ENCODE measurements at regions not wholly inside any gene's neighbourhood (a gene's known extent, or its start where the extent isn't known, plus 50 kb on each side); places are given as distances from the start of the nearest gene placed in this dataset.

DNA sequence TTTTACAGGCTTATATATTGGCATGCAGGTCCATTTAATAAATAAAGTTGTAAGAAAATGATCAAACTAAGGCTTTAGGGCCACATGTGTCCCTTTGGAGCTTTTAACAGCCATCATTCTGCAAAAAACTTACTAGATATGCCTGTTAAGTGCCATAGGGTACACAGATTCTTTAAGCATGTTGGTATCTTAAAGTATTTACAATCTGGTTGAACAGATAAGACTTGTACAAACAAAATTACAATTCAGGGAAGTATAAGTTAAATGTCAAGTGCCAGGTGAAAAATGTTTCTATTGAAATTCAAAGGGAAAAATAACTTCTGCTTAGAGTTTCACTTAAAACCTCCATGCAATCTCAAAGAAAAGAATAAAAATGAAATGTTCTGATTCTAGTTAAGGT, 558.4 kb upstream of the ST8SIA4 start:
- H3K4ac ChIP-seq (ENCODE audit: low read length) = no peak overlapping the region
- H2BK15ac ChIP-seq (ENCODE audit: low read length) = no peak overlapping the region
- no peak overlapping the region for H4K91ac ChIP-seq (ENCODE audit: low read depth, low read length, poor library complexity)
- no peaks in the 10 kb centered on the region for H3K79me1 ChIP-seq (ENCODE audit: low read depth, low read length)
- no peak overlapping the region for H3K9ac ChIP-seq (ENCODE audit: low read depth, low read length, poor library complexity)
- H2BK120ac ChIP-seq (ENCODE audit: low read depth, low read length) = no peak overlapping the region
- H2AFZ ChIP-seq (ENCODE audit: low read length) = no peak overlapping the region
- no peak overlapping the region for H3K27ac ChIP-seq (replicated peaks; ENCODE audit: low read length)
- H3K4me2 ChIP-seq (ENCODE audit: insufficient read depth, low read length, poor library complexity, severe bottlenecking) = no peak overlapping the region
- H4K8ac ChIP-seq (ENCODE audit: low read depth, low read length) = no peak overlapping the region
- no peak overlapping the region for H2AK5ac ChIP-seq (ENCODE audit: low read depth, low read length)
- no peaks in the 10 kb centered on the region for H3K4me1 ChIP-seq (ENCODE audit: control insufficient read depth in 2 of 2, insufficient read depth in 1 of 2, low read depth in 1 of 2, low read length in 2 of 2)
- H3K27me3 ChIP-seq (ENCODE audit: control insufficient read depth in 3 of 3, insufficient read depth in 3 of 3, low read depth in 1 of 3, low read length in 3 of 3) = no peaks in the 10 kb centered on the region
- no peak overlapping the region for H3K18ac ChIP-seq (ENCODE audit: low read length)
- no peak overlapping the region for H3K14ac ChIP-seq (ENCODE audit: low read length)
- no peaks in the 10 kb centered on the region for H3K9me3 ChIP-seq (replicated peaks in 1 of 2; ENCODE audit: control insufficient read depth in 2 of 2, insufficient read depth in 1 of 2, low read depth in 1 of 2, low read length in 2 of 2)
- no peak overlapping the region for H2BK5ac ChIP-seq (ENCODE audit: low read length)
- no peak overlapping the region for H3K23ac ChIP-seq (ENCODE audit: low read depth, low read length, poor library complexity)
- H3K4me3 ChIP-seq (ENCODE audit: low read length in 2 of 2) = no peak overlapping the region
- no peak for DNase-seq (ENCODE audit: low spot score)
- H3K36me3 ChIP-seq (replicated peaks in 1 of 2; ENCODE audit: control insufficient read depth in 2 of 2, insufficient read depth in 2 of 2, low read length in 2 of 2) = no peaks in the 10 kb centered on the region
- H2BK12ac ChIP-seq (ENCODE audit: low read length) = no peak overlapping the region

GRCh38 chr5:101458587-101458986, 555.5 kb upstream of the ST8SIA4 start:
- WGBS, 2 donors (ENCODE audit: extremely low coverage in 2 of 2, insufficient read length in 2 of 2, insufficient replicate concordance in 1 of 2) = no CpG with 5 or more reads among the region's 4 CpGs
- Histone ChIP-seq H2BK120ac (ENCODE audit: low read depth, low read length) (no peak overlapping the region), H2AK5ac (ENCODE audit: low read depth, low read length) (no peak overlapping the region), H2BK15ac (ENCODE audit: low read length) (no peak overlapping the region), H3K36me3 (replicated peaks in 1 of 2; ENCODE audit: control insufficient read depth in 2 of 2, insufficient read depth in 2 of 2, low read length in 2 of 2) (no peaks in the 10 kb centered on the region), H3K4me1 (ENCODE audit: control insufficient read depth in 2 of 2, insufficient read depth in 1 of 2, low read depth in 1 of 2, low read length in 2 of 2) (no peaks in the 10 kb centered on the region), H3K4me3 (ENCODE audit: low read length in 2 of 2) (no peak overlapping the region), H2BK5ac (ENCODE audit: low read length) (no peak overlapping the region), H3K79me1 (ENCODE audit: low read depth, low read length) (no peaks in the 10 kb centered on the region), H3K27ac (replicated peaks; ENCODE audit: low read length) (no peak overlapping the region), H3K14ac (ENCODE audit: low read length) (no peak overlapping the region), H3K18ac (ENCODE audit: low read length) (no peak overlapping the region), H3K27me3 (ENCODE audit: control insufficient read depth in 3 of 3, insufficient read depth in 3 of 3, low read depth in 1 of 3, low read length in 3 of 3) (no peaks in the 10 kb centered on the region), H3K23ac (ENCODE audit: low read depth, low read length, poor library complexity) (no peak overlapping the region), H3K9ac (ENCODE audit: low read depth, low read length, poor library complexity) (no peak overlapping the region), H4K91ac (ENCODE audit: low read depth, low read length, poor library complexity) (no peak overlapping the region), H2BK12ac (ENCODE audit: low read length) (no peak overlapping the region), H2AFZ (ENCODE audit: low read length) (no peak overlapping the region), H3K4me2 (ENCODE audit: insufficient read depth, low read length, poor library complexity, severe bottlenecking) (no peak overlapping the region), H3K9me3 (replicated peaks in 1 of 2; ENCODE audit: control insufficient read depth in 2 of 2, insufficient read depth in 1 of 2, low read depth in 1 of 2, low read length in 2 of 2) (no peaks in the 10 kb centered on the region), H3K4ac (ENCODE audit: low read length) (no peak overlapping the region), H4K8ac (ENCODE audit: low read depth, low read length) (no peak overlapping the region)
- no peak for DNase-seq (ENCODE audit: low spot score)

DNA sequence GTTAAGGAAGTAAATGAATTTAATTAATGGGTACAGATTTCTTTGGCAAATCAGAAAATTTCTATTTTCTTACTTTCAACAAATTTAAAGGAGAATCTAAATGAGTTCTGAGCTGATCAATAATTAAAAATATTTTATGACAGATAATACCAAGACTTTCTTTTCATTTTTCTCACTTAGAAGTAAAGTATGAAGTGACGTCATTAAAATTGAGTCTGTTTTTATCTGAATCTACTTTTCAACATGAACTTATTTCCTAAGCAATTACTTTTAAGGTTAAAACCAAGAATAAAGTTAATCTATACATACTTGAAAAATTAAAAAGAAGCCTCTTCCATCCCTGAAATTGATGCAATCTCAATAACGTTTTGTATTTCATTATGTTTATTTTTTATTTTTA, 552.8 kb upstream of the ST8SIA4 start:
- WGBS, 2 donors (ENCODE audit: extremely low coverage in 2 of 2, insufficient read length in 2 of 2, insufficient replicate concordance in 1 of 2) = no CpG with 5 or more reads among the region's 2 CpGs
- H3K27me3 ChIP-seq (ENCODE audit: control insufficient read depth in 3 of 3, insufficient read depth in 3 of 3, low read depth in 1 of 3, low read length in 3 of 3) = no peaks in the 10 kb centered on the region

GRCh38 chr5:101455048-101455447, 552.0 kb upstream of the ST8SIA4 start:
- no peak overlapping the region for H2BK12ac ChIP-seq (ENCODE audit: low read length)
- H3K14ac ChIP-seq (ENCODE audit: low read length) = no peak overlapping the region
- H2AK5ac ChIP-seq (ENCODE audit: low read depth, low read length) = no peak overlapping the region
- H3K18ac ChIP-seq (ENCODE audit: low read length) = no peak overlapping the region
- WGBS, 2 donors (ENCODE audit: extremely low coverage in 2 of 2, insufficient read length in 2 of 2, insufficient replicate concordance in 1 of 2) = no CpG with 5 or more reads among the region's 1 CpG
- H3K79me1 ChIP-seq (ENCODE audit: low read depth, low read length) = no peaks in the 10 kb centered on the region
- H2BK5ac ChIP-seq (ENCODE audit: low read length) = no peak overlapping the region
- H3K27ac ChIP-seq (replicated peaks; ENCODE audit: low read length) = no peak overlapping the region
- no peak overlapping the region for H4K8ac ChIP-seq (ENCODE audit: low read depth, low read length)
- no peaks in the 10 kb centered on the region for H3K27me3 ChIP-seq (ENCODE audit: control insufficient read depth in 3 of 3, insufficient read depth in 3 of 3, low read depth in 1 of 3, low read length in 3 of 3)
- H3K4me1 ChIP-seq (ENCODE audit: control insufficient read depth in 2 of 2, insufficient read depth in 1 of 2, low read depth in 1 of 2, low read length in 2 of 2) = no peaks in the 10 kb centered on the region
- no peak overlapping the region for H2BK120ac ChIP-seq (ENCODE audit: low read depth, low read length)
- H3K4me2 ChIP-seq (ENCODE audit: insufficient read depth, low read length, poor library complexity, severe bottlenecking) = no peak overlapping the region
- no peaks in the 10 kb centered on the region for H3K9me3 ChIP-seq (replicated peaks in 1 of 2; ENCODE audit: control insufficient read depth in 2 of 2, insufficient read depth in 1 of 2, low read depth in 1 of 2, low read length in 2 of 2)
- no peak overlapping the region for H2AFZ ChIP-seq (ENCODE audit: low read length)
- no peak overlapping the region for H3K9ac ChIP-seq (ENCODE audit: low read depth, low read length, poor library complexity)
- no peak overlapping the region for H3K4me3 ChIP-seq (ENCODE audit: low read length in 2 of 2)
- H3K4ac ChIP-seq (ENCODE audit: low read length) = no peak overlapping the region
- H3K36me3 ChIP-seq (replicated peaks in 1 of 2; ENCODE audit: control insufficient read depth in 2 of 2, insufficient read depth in 2 of 2, low read length in 2 of 2) = no peaks in the 10 kb centered on the region
- no peak overlapping the region for H2BK15ac ChIP-seq (ENCODE audit: low read length)
- no peak for DNase-seq (ENCODE audit: low spot score)
- no peak overlapping the region for H3K23ac ChIP-seq (ENCODE audit: low read depth, low read length, poor library complexity)
- H4K91ac ChIP-seq (ENCODE audit: low read depth, low read length, poor library complexity) = no peak overlapping the region

More for the DNA sequence above, 552.8 kb upstream of the ST8SIA4 start:
- H3K79me1 ChIP-seq (ENCODE audit: low read depth, low read length) = no peaks in the 10 kb centered on the region
- no peak overlapping the region for H2BK5ac ChIP-seq (ENCODE audit: low read length)
- no peak overlapping the region for H2AK5ac ChIP-seq (ENCODE audit: low read depth, low read length)
- no peak overlapping the region for H3K27ac ChIP-seq (replicated peaks; ENCODE audit: low read length)
- no peak overlapping the region for H3K23ac ChIP-seq (ENCODE audit: low read depth, low read length, poor library complexity)
- H2AFZ ChIP-seq (ENCODE audit: low read length) = no peak overlapping the region
- no peaks in the 10 kb centered on the region for H3K4me1 ChIP-seq (ENCODE audit: control insufficient read depth in 2 of 2, insufficient read depth in 1 of 2, low read depth in 1 of 2, low read length in 2 of 2)
- H3K4me3 ChIP-seq (ENCODE audit: low read length in 2 of 2) = no peak overlapping the region
- no peak overlapping the region for H4K8ac ChIP-seq (ENCODE audit: low read depth, low read length)
- no peak overlapping the region for H3K9ac ChIP-seq (ENCODE audit: low read depth, low read length, poor library complexity)
- no peak overlapping the region for H2BK15ac ChIP-seq (ENCODE audit: low read length)
- H4K91ac ChIP-seq (ENCODE audit: low read depth, low read length, poor library complexity) = no peak overlapping the region
- no peak overlapping the region for H3K4me2 ChIP-seq (ENCODE audit: insufficient read depth, low read length, poor library complexity, severe bottlenecking)
- no peaks in the 10 kb centered on the region for H3K9me3 ChIP-seq (replicated peaks in 1 of 2; ENCODE audit: control insufficient read depth in 2 of 2, insufficient read depth in 1 of 2, low read depth in 1 of 2, low read length in 2 of 2)
- no peak for DNase-seq (ENCODE audit: low spot score)
- H3K14ac ChIP-seq (ENCODE audit: low read length) = no peak overlapping the region
- H2BK12ac ChIP-seq (ENCODE audit: low read length) = no peak overlapping the region
- H3K18ac ChIP-seq (ENCODE audit: low read length) = no peak overlapping the region
- no peak overlapping the region for H2BK120ac ChIP-seq (ENCODE audit: low read depth, low read length)
- no peaks in the 10 kb centered on the region for H3K36me3 ChIP-seq (replicated peaks in 1 of 2; ENCODE audit: control insufficient read depth in 2 of 2, insufficient read depth in 2 of 2, low read length in 2 of 2)
- H3K4ac ChIP-seq (ENCODE audit: low read length) = no peak overlapping the region
